KMS-11 (cell line): ENCODE measurements at regions not wholly inside any gene's neighbourhood (a gene's known extent, or its start where the extent isn't known, plus 50 kb on each side); places are given as distances from the start of the nearest gene placed in this dataset.

Experiments used
- H2AFZ ChIP-seq: fragments of 200-600 bp; sonication (generic); 2 replicates; pipeline ENCODE4 v1.6.1; 2016; ENCODE audit warnings: antibody characterized with exemption, mixed run types, low read depth
- H3K27ac ChIP-seq: fragments of 200-600 bp; sonication (generic); 2 replicates; pipeline ENCODE4 v1.6.1; 2016; ENCODE audit warnings: mild to moderate bottlenecking, mixed run types
- H3K27me3 ChIP-seq: fragments of 200-600 bp; sonication (generic); 2 replicates; pipeline ENCODE4 v1.6.1; 2017; ENCODE audit warnings: mild to moderate bottlenecking, low read depth, mixed run types, moderate library complexity; ENCODE audit not compliant: insufficient read depth
- H3K36me3 ChIP-seq: fragments of 200-600 bp; sonication (generic); 2 replicates; pipeline ENCODE4 v1.6.1; 2017; ENCODE audit warnings: mild to moderate bottlenecking, mixed run types; ENCODE audit not compliant: insufficient read depth
- H3K4me1 ChIP-seq: fragments of 200-600 bp; sonication (generic); 2 replicates; pipeline ENCODE4 v1.6.1; 2016; ENCODE audit warnings: mild to moderate bottlenecking, low read depth, mixed run types; ENCODE audit not compliant: poor library complexity, severe bottlenecking
- H3K4me2 ChIP-seq: fragments of 200-600 bp; sonication (generic); 2 replicates; pipeline ENCODE4 v1.7.0; 2016; ENCODE audit warnings: mild to moderate bottlenecking, mixed run types
- H3K4me3 ChIP-seq: fragments of 200-600 bp; sonication (generic); IDR thresholded peaks from 2 replicates; pipeline ENCODE4 v1.6.1; 2017; ENCODE audit warnings: low read depth, low read length, mixed read lengths; ENCODE audit not compliant: insufficient read depth
- H3K79me2 ChIP-seq: fragments of 200-600 bp; sonication (generic); 2 replicates; pipeline ENCODE4 v1.6.1; 2016; ENCODE audit warnings: low read depth, mixed run types; ENCODE audit not compliant: insufficient read depth
- H3K9ac ChIP-seq: fragments of 200-600 bp; sonication (generic); 2 replicates; pipeline ENCODE4 v1.6.1; 2016; ENCODE audit warnings: mild to moderate bottlenecking, mixed run types
- H4K20me1 ChIP-seq: fragments of 200-600 bp; sonication (generic); 2 replicates; pipeline ENCODE4 v1.6.1; 2016; ENCODE audit warnings: mild to moderate bottlenecking, mixed run types; ENCODE audit not compliant: insufficient read depth
- TF ChIP-seq, protein P1 (sequence below): fragments of 200-600 bp; sonication (generic); conservative IDR thresholded peaks from 2 replicates; pipeline ENCODE4 v1.6.1; 2017; ENCODE audit warnings: low read depth, mild to moderate bottlenecking, antibody characterized with exemption, low read length, moderate library complexity, mixed read lengths

DNA sequence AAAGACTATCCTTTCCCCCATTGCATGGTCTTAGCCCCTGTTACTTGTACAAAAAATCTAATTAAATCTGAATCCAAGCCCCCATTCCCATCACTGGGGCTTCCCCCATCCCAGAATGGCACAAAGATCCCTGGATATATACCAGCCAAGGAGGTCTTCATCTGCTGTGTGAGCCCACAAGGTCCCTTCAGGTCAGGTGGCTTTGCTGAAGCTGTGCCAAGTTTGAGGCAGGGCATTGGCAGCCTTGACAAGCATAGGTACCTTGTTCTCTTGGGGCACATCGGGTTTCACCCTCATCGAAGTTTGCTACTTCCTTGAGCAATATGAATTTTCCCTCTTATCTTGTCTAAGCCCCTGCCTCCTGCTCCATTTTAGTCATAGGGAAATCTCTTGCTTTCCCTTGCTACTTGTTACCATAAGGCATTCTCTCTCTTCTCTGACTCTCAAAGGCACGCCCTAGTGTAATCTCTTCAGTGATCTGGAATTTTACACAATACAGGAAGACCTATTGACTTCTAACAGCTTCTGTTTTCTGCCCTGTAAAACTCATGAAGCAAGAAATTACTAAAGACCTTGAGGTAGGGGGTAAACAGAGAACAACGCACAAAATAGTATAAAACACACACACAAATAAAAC is 71.4 kb upstream of the COG2 start:
- TF ChIP-seq, protein P1, sequence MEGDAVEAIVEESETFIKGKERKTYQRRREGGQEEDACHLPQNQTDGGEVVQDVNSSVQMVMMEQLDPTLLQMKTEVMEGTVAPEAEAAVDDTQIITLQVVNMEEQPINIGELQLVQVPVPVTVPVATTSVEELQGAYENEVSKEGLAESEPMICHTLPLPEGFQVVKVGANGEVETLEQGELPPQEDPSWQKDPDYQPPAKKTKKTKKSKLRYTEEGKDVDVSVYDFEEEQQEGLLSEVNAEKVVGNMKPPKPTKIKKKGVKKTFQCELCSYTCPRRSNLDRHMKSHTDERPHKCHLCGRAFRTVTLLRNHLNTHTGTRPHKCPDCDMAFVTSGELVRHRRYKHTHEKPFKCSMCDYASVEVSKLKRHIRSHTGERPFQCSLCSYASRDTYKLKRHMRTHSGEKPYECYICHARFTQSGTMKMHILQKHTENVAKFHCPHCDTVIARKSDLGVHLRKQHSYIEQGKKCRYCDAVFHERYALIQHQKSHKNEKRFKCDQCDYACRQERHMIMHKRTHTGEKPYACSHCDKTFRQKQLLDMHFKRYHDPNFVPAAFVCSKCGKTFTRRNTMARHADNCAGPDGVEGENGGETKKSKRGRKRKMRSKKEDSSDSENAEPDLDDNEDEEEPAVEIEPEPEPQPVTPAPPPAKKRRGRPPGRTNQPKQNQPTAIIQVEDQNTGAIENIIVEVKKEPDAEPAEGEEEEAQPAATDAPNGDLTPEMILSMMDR, result no peak
- Histone ChIP-seq H3K4me2 (no peak overlapping the region), H3K36me3 (no peaks in the 10 kb centered on the region), H3K9ac (no peak overlapping the region), H3K4me1 (no peaks in the 10 kb centered on the region), H3K27me3 (no peaks in the 10 kb centered on the region), H4K20me1 (no peaks in the 10 kb centered on the region), H3K27ac (no peak overlapping the region), H3K4me3 (no peak overlapping the region), H3K79me2 (no peaks in the 10 kb centered on the region), H2AFZ (no peak overlapping the region)

DNA sequence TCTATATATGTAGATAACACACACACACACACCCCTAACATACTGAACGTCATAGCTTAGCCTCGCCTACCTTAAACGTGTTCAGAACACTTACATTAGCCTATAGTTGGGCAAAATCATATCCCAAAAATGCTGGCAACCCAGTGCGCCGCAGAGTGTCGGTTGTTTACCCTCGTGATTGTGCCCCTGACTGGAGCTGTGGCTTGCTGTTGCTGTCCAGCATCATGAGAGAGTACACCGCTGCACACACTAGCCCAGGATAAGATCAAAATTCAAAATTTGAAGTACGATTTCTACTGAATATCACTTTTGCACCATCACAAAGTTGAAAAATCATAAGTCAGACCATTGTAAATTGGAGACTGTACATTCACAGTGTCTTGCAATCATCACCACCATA is 73.1 kb upstream of the COG2 start:
- no peak overlapping the region for H3K27ac ChIP-seq
- TF ChIP-seq, protein P1, result no peak
- H3K27me3 ChIP-seq, result no peaks in the 10 kb centered on the region
- no peaks in the 10 kb centered on the region for H3K79me2 ChIP-seq
- no peak overlapping the region for H2AFZ ChIP-seq
- no peak overlapping the region for H3K4me3 ChIP-seq
- no peak overlapping the region for H3K9ac ChIP-seq
- no peaks in the 10 kb centered on the region for H3K36me3 ChIP-seq
- no peaks in the 10 kb centered on the region for H4K20me1 ChIP-seq
- no peak overlapping the region for H3K4me2 ChIP-seq
- no peaks in the 10 kb centered on the region for H3K4me1 ChIP-seq

DNA sequence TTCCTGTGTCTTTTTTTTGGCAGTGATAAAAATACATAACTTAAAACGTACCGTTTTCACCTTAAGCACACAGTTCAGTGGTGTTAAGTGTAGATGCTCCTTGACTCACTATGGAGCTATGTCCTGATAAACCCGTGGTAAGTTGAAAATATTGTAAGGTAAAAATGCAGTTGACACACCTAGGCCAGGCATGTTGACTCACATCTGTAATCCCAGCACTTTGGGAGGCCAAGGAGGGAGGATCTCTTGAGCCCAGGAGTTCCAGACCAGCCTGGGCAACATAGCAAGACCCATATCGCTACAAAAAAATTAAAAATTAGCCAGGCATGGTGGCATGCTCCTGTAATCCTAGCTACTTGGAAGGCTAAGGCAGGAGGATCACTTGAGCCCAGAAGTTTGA is 73.6 kb upstream of the COG2 start:
- Histone ChIP-seq H3K36me3 (no peaks in the 10 kb centered on the region), H3K4me1 (no peaks in the 10 kb centered on the region), H3K4me3 (no peak overlapping the region), H3K27me3 (no peaks in the 10 kb centered on the region), H3K27ac (no peak overlapping the region), H3K4me2 (no peak overlapping the region), H2AFZ (no peak overlapping the region), H4K20me1 (no peaks in the 10 kb centered on the region), H3K9ac (no peak overlapping the region), H3K79me2 (no peaks in the 10 kb centered on the region)
- TF ChIP-seq, protein P1, result no peak

DNA sequence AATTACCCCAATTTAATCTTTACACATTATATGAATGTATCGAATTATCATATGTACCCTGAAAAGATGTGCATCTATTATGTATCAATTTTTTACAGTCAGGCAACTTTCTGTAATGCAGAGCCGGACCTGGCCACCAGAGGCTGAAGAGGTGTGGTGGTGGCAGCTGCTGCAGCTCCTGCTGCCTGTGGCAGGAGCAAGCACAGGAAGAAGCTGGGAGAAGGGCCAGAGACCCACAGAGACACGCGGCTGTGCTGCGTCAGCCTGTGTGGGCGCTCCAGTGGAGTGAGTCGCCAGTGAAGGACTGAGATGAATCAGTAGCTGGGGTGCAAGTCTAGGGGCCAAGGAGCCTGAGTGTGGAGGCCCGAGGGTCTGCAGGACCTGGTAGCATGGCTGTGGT is 74.3 kb upstream of the COG2 start:
- Histone ChIP-seq H4K20me1 (no peaks in the 10 kb centered on the region), H3K4me3 (no peak overlapping the region), H3K4me1 (no peaks in the 10 kb centered on the region), H2AFZ (no peak overlapping the region), H3K9ac (no peak overlapping the region), H3K79me2 (no peaks in the 10 kb centered on the region), H3K4me2 (no peak overlapping the region), H3K27me3 (no peaks in the 10 kb centered on the region), H3K27ac (no peak overlapping the region), H3K36me3 (no peaks in the 10 kb centered on the region)
- TF ChIP-seq, protein P1, result no peak
